Cardiac septum (tissue), 1 donor: ENCODE measurements at regions not wholly inside any gene's neighbourhood (a gene's known extent, or its start where the extent isn't known, plus 50 kb on each side); places are given as distances from the start of the nearest gene placed in this dataset.

ENCODE experiments used
- DNase-seq: peaks from one replicate; pipeline ENCODE4 v3.0.0-alpha.2; 2020; ENCODE audit warnings: low spot score
- intact Hi-C: fragments of 100-400 bp; cut with DNase I; formaldehyde crosslinking; loops from one replicate; pipeline ENCODE4 v1.14.0; 2022
- donor health status: DM: no; HTN: no; CAD: no.

DNA sequence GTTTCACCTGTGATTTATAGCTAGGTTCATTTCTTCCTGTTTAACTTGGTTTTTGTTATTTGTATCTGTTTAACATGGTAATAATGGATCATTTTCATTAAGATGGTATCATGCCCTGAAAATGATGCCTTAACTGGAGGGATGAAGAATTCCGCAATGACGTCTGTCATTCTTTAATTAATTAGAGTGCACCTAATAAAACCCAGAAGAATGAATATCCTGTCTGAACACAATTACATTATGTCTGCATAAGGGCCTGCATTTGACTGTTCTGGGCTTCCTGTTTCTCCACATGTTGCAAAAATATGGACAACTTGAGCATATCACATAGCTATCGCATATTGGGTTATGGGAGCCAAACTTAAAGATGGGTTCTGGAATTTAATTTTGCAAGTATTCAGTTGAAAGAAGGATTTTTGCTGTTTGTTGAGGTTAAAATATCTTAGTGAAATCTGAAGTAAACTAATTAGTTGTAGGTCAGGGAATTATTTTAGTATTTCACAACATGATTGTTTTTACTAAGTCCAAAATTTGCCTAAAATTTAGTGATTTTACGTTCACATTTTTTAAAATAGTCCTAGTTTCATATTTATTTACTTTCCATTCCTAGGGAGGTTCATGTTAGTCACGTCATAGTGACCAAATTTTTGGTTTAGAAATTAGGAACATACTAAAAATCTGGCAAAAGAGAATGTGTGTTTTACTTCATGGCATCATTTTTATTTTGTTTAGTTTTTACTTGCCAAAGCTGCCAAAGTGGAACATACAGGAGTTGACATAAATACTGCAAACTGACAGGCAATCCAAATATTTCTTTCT, 321.0 kb upstream of the TGFBR2 start:
- intact Hi-C loops: loop anchor here (2.0 to 10.0 kb wide), 4 partner anchors 53 to 322 kb away; partner anchors contain the start of gene TGFBR2
- no peak for DNase-seq

DNA sequence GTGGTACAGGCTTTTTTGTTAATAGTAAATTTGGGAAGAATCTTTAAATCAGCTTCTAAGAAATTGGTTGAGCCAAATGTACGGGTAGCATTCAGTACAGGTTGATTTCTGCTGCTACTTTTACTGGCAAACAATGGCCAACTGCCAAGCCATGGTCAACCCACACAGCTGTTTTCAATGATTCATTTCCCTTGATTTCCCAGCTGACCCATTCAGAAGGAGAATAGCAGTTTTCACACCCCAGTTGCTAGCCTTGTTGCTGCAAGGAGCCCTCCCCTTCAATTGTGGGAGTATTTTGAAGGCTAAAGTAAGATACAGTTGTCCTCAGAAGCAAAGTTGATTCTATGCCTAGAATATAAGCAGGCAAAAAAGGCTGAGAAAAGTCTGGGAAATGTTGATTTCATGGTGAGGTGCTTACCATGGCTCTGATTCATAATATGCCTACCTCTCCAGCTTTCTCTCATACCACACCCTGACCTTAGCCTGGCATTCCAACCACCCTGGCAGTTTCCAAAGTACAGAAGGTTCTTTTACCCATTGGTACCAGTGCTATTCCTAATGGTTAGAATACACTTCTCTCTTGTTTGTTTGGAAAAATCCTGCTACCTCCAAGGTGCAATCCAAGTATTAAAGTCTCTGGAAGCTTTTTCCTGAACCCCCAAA, 320.3 kb upstream of the TGFBR2 start:
- peak; percentile 78 for DNase-seq

DNA sequence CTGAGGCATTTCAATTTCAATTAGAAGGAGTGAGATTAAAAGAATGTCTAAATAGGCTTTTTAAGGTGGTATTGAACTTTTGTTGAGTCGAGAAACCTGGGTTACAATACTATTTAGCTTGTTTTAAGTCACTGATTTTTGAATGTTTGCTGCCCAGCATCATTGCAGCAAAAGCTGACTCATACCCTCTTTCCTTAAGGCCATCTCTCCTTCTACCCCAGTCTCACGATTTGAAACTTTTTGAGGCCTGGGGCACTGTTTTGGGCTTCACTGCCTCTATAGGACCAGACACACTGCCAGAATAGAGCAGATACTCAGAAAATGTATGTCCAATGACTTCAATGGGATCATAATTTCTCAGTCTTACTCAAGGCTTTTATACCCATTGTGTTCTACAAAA, 319.6 kb upstream of the TGFBR2 start:
- no peak for DNase-seq
- intact Hi-C loops: loop anchor here (2.0 to 10.0 kb wide), 4 partner anchors 54 to 320 kb away; partner anchors contain the start of gene TGFBR2

More for the DNA sequence above, 320.3 kb upstream of the TGFBR2 start:
- intact Hi-C loops: loop anchor here (2.0 to 10.0 kb wide), 4 partner anchors 53 to 321 kb away; partner anchors contain the start of gene TGFBR2

DNA sequence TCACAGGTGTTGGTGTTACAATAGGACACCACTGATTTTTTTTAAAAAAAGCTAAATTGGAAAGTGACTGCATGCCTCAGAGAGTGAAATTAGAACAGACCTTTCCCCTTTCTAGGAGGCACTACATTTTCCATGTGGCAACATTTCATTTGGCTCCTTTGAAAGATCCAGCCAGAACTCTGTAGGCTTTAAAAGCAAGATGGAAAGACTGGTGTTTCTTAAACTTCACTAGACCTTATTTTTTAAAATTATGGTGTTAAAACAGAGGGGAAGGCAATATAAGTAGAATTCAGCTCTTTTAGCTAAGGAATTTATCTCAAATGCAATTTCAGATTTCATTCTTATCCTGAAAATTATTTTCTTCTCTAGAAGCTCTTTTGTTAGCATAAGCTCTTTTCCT, 317.6 kb upstream of the TGFBR2 start:
- no peak for DNase-seq
- intact Hi-C loops: loop anchor here (5.0 to 10.0 kb wide), 3 partner anchors 58 to 318 kb away; partner anchors contain the start of gene TGFBR2

DNA sequence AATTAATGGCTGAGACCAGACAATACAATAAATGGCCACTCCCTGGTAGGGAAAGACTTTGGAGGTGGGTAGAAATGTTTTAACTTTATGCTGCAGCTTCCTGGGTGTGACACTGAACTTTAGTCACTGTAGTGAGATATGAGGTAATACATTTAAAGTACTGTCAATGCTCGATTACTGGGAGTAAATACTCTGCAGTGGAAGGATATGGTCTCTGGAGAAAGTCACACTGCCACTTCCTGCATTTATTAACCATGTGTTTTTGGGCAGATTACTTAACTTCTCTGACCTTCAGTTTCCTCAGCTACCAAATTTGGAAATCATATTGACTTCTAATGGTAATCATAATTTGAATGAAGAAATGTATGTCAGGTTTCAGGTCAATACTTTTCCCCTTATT, 317.1 kb upstream of the TGFBR2 start:
- intact Hi-C loops: loop anchor here (5.0 to 10.0 kb wide), 3 partner anchors 58 to 318 kb away; partner anchors contain the start of gene TGFBR2

DNA sequence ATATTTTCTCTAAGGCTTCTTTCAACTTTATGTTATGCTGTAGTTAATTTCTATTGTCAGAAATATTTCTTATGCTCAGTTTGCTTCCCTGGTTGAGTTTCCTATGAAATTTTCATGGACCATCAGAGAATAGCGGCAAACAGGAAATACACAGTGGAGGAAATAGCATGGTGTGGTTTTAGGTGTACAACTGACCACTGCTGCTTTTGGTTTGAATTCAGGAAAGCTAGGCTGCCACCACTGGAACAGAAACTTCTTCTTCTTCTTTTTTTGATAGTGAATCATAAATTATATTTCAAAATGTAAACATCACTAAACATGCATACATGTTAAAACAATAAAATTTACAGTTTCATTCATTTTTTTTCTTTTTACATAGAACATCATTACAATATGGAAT, 316.6 kb upstream of the TGFBR2 start:
- intact Hi-C loops: loop anchor here (5.0 to 10.0 kb wide), 3 partner anchors 58 to 318 kb away; partner anchors contain the start of gene TGFBR2
- DNase-seq: no peak

More for the DNA sequence above, 317.1 kb upstream of the TGFBR2 start:
- DNase-seq: no peak

DNA sequence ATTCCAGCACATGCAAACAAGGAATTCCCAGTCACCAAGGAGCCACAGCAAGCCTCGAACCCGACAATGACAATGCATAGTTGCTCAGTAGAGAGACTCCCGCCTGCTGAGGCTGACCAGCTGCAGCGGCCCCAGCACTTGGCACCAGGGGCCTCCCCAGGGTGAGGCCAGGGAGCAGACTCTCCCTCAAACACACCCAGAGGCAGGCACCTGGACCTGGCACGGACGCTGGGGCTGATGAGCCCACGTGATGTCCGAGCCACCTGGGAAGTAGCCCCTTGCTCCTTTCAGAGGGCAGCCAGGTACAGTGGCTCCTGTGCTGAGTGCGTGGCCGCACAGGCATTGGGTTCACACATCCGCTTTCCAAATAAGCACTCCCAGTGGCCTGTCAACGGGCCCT, 315.9 kb upstream of the TGFBR2 start:
- DNase-seq: no peak
- intact Hi-C loops: no loop called here

DNA sequence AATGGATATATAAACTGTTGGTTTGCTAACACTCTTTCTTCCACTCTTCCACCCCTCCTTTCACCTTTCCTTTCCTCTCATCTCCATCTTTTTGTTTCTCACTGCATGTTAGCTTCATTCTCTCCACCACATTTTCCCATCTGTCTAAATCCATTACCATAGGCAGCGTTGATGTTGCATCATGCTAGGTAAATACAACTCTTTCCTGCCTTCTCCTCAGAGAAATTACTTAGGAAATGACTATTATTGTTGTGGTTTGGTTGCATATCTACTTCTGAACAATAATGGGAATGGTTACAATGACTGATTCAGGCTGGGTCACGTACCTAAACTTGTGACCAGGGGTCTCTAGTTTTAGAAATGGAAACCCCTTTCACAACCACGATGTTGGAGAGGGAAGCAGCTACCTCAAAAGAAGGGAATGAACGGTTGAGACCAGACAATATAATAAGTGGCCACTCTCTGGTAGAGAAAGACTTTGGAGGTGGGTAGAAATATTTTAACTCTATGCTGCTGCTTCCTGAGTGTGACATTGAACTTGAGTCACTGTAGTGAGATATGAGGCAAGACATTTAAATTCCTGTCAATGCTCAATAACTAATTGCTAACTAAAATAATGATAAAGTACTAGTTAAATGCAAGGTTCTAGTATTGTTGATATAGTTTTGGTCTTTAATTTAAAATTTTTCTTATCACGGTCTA, 314.1 kb upstream of the TGFBR2 start:
- intact Hi-C loops: no loop called here
- DNase-seq: no peak

DNA sequence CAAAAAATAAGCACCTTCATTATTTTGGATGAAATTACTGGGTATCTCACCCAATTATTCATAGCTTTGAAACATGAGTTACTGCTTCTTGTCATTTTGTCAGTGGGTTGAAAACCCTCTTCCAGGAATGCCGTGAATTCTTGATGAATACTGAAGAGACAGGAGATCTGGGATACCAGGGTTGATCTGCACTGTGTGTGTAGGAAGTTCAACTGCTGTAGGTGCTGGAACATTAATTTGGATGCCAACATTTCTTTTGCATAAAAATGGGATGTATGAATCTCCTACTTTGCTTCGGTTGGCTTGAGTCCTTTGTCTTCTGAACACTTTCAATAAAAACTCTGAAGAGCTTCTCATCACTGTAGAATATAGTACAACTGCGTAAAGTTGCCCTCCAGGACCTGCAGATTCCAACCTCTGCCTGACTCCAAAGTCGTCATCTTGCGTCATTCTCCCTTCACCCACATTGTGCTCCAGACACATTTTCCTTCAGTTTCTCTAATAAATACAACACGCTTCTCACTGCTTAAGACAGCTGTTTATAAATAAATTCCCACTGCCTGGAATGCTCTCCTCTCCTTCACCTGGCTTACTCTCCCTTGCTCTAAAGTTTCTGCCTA, 312.7 kb upstream of the TGFBR2 start:
- intact Hi-C loops: no loop called here
- DNase-seq: no peak

DNA sequence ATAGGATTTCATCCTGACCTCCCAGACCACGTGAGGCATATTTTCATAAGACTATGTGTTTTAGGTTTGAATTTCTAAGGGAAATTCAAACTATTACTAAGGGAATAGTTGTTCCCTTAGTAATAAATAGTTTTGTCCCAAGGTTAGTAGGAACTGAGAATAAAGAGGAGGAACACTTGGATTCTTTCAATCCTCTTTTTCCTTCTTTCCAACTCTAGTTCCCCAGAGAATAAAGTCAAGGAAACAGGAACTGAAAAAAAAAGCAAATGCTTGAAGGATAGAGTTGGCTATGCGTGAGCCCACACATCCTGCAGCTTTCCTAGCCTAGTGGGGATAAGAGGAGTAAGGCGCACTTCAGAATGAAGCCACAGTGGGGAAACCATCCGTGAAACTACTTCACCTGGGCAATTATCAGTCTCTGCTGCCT, 312.1 kb upstream of the TGFBR2 start:
- intact Hi-C loops: no loop called here
- DNase-seq: no peak

DNA sequence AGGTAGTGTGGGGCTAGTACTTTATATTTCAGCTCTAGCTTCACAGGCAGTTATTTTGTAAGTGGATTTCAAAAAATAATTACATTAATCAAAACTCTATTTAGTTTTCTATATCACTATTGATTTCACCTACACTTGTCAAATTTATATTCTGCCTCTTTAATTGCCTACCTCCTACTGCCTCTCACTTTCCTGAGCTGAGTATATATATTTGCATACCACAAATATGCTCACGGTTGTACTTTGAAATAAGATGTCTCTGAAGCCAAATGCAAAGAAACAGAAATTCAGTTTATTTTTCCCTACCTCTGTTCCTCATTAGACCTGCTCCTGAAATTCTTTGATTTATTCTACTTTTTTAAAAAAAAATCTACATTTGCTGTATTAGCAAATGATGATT, 309.3 kb upstream of the TGFBR2 start:
- intact Hi-C loops: no loop called here

DNA sequence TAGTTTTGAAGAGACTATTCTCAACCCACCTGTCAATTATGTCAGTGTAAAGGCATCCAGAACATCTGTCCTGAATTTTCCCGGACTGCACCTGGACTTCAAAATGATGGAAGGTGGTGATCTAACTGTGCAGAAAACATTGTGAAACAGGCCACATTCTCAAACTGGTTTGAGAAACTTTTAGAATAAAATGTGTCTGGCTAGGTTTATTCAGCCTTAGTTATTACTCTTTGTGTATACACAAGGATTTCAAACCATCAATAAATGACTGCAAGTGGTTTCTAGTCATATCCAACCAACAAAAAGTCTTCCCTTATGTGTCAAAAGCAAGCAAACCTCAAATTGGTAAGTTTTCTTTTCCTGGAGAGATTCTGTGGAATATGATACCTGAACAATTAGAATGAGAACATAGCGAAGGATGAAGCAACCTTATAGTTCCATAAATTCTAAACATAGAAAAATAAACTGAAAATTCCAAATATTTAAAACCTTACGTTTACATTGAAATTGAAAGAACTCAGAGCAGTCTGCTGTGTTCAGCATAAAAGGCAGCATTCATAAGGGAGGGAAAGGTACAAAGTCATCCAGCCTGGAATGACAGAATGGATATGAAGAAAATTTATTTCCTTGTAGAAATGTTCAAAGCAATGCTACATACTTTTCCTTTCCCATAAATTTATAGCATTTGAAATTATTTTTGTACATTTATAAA, 306.6 kb upstream of the TGFBR2 start:
- no peak for DNase-seq
- intact Hi-C loops: no loop called here

More for the DNA sequence above, 309.3 kb upstream of the TGFBR2 start:
- no peak for DNase-seq

DNA sequence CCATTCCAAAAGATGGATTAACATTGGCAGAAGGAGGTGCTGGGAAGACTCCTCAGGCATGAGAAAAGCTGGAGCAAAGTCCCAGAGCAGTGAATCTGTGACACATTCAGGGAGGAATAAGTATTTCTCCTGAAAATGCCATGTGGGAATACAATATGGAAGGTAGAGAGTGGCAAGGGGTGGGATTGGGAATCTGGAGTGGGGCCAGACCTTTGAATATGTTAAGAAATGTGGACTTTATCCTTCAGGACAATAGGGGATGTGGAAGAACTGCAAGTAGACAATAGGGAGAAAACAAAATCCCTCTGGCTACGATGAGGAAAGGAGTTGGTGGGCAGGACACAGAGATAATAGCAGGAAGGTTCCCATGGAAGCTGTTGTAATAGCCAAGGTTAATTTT, 305.6 kb upstream of the TGFBR2 start:
- intact Hi-C loops: no loop called here
- DNase-seq: no peak

DNA sequence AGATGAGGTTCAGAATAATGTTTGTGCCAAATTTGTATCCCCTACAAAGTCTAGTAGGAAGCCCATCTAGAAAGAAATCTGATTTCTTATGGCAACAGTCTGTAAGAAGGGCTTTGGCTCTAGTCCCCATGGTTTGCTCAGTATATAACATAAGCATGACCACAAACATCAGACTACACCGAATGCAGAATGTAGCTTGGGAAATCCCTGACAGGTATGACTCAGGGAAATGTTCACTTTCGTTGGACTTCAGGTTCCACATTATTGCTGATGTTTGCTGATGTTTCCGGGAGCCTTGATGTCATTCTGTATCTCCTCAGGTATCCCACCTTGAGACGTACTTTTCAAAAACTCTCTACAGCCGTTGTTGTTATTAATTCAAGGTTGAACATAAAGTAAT, 304.4 kb upstream of the TGFBR2 start:
- intact Hi-C loops: no loop called here
- no peak for DNase-seq

DNA sequence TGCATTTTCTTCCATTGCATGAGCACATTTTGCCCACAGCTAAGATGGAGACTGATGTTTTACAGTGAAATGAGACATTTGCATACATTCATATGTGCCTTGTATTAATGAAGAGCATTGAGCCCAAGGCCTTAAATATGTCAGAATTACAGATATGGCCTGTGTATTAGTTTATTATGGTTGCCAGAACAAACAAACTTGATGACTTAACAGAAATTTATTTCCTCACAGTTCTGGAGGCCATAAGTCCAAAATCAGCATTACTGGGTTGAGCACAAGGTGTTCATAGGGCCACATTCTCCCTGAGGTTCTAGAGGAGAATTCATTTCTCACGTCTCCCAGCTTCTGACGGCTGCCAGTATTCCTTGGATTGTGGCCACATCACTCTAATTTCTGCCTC, 302.6 kb upstream of the TGFBR2 start:
- intact Hi-C loops: no loop called here
- no peak for DNase-seq

DNA sequence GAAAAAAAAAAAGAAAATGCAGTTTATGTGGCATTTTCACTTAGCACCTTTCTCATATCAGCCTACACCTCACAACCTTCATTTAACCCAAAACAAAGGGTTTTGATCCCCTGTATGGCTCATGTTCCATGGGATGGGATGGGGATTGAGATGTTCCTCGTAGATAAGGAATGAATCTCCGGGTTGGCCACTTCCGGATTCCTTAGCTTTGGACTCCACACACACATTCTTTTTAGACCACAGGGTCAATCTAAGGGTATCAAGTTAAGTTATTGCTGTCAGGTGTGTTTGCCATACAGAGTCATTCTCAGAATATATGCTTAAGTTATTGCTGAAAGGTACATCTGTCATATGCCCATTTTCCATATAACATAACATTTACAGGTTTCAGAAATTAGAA, 301.4 kb upstream of the TGFBR2 start:
- intact Hi-C loops: no loop called here
- no peak for DNase-seq

DNA sequence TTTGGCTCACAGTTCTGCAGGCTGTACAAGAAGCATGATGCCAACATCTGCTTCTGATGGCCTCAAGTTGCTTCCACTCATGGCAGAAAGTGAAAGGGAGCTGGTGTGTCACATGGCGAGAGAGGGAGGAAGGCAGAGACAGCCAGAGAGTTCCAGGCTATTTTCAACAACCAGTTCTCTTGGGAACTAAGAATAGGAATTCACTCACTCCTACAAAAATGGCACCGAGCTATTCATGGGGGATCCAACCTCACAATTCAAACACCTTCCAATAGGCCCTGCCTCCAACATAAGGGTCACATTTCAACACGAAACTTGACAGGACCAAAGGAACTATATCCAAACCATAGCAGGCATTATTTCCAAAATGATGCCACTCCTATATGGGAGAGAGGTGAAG, 299.5 kb upstream of the TGFBR2 start:
- intact Hi-C loops: no loop called here
- DNase-seq: no peak

DNA sequence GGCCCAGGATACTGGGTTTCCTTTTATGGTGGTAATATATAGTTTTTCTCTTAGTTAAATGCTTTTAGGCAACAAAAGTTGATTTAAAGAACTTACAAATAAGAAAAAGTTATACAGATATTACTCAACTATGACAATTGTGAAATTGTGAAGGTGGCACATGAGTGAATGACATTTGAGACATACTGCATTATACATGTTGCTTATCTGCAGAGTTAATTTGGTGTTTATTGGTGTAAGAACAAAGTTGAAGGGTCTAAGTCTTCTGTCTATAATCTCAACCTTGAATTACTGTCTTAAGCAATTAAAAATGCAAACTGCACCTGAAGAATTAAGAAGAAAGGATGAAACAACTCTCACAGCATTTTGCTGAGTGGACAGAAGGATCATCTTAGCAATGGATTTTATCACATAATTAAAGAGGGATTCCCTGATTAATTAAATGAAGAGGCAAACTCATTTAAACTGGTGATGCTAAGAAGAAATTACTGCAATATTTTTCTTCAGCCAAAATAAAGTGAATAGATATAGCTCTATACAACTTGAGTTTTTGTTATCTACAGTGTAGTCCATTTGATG, 298.9 kb upstream of the TGFBR2 start:
- intact Hi-C loops: no loop called here
- DNase-seq: no peak

DNA sequence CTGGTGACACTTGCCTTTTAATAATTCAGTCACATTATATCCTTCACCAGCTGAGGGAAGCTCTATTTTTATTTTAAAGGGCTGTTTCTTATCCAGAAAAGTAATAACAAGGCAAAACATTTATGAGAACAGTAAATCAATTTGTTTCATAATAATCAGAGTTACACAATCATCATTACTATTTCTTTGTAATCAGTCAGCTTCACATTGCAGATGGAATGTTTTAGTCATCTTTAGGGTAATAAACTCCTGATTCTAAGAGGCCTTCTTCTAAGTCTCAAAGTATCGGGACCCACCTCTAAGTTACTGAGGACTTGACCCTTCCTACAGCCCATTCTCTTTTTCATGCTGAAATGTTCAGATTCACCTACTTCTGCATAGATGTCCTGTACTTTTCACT, 298.3 kb upstream of the TGFBR2 start:
- intact Hi-C loops: no loop called here
- DNase-seq: no peak
